Stimulated activated CD4-positive, alpha-beta T cell treated with anti-CD3 and anti-CD28 coated beads, Interleukin-2, amount 100 ng/mL, for 24 hours (primary cell): ENCODE measurements at regions not wholly inside any gene's neighbourhood (a gene's known extent, or its start where the extent isn't known, plus 50 kb on each side); places are given as distances from the start of the nearest gene placed in this dataset.

Experiments
- DNase-seq, 2 donors: peaks; one replicate each; pipeline ENCODE4 v3.0.0-alpha.2; 2020

- no peak for DNase-seq
Measured at GRCh38 chr10:55091691-55092328, 290.8 kb upstream of the PCDH15 start.

GRCh38 chr10:55078121-55078520 is 277.1 kb upstream of the PCDH15 start:
- DNase-seq = no peak

GRCh38 chr10:55065185-55065584 is 264.2 kb upstream of the PCDH15 start:
- DNase-seq = no peak

GRCh38 chr10:55063811-55064210 is 262.8 kb upstream of the PCDH15 start:
- DNase-seq = no peak

GRCh38 chr10:55062349-55062748 is 261.3 kb upstream of the PCDH15 start:
- DNase-seq = no peak

GRCh38 chr10:55058800-55059199 is 257.8 kb upstream of the PCDH15 start:
- no peak for DNase-seq

- DNase-seq = no peak
Measured at GRCh38 chr10:55051515-55051914, 250.5 kb upstream of the PCDH15 start.

GRCh38 chr10:55048830-55049498 is 247.9 kb upstream of the PCDH15 start:
- no peak for DNase-seq

GRCh38 chr10:55043540-55043939 is 242.5 kb upstream of the PCDH15 start:
- no peak for DNase-seq

GRCh38 chr10:55033061-55033460 is 232.0 kb upstream of the PCDH15 start:
- DNase-seq = no peak

- DNase-seq = no peak
Measured at GRCh38 chr10:55024713-55025112, 223.7 kb upstream of the PCDH15 start.

- DNase-seq = no peak
Measured at GRCh38 chr10:55019439-55019838, 218.4 kb upstream of the PCDH15 start.

- no peak for DNase-seq
Measured at GRCh38 chr10:55013318-55013717, 212.3 kb upstream of the PCDH15 start.

GRCh38 chr10:55002420-55002819 is 201.4 kb upstream of the PCDH15 start:
- DNase-seq = no peak

GRCh38 chr10:55001422-55001821 is 200.4 kb upstream of the PCDH15 start:
- DNase-seq = no peak

- no peak for DNase-seq
Measured at GRCh38 chr10:54993148-54993547, 192.1 kb upstream of the PCDH15 start.

GRCh38 chr10:54985732-54986131 is 184.7 kb upstream of the PCDH15 start:
- no peak for DNase-seq

GRCh38 chr10:54983255-54983654 is 182.2 kb upstream of the PCDH15 start:
- no peak for DNase-seq

GRCh38 chr10:54962134-54962900 is 161.3 kb upstream of the PCDH15 start:
- DNase-seq = no peak

GRCh38 chr10:54961040-54961439 is 160.0 kb upstream of the PCDH15 start:
- DNase-seq = no peak

- no peak for DNase-seq
Measured at GRCh38 chr10:54958844-54959243, 157.8 kb upstream of the PCDH15 start.

- DNase-seq = no peak
Measured at GRCh38 chr10:54947605-54948004, 146.6 kb upstream of the PCDH15 start.

- no peak for DNase-seq
Measured at GRCh38 chr10:54940418-54940817, 139.4 kb upstream of the PCDH15 start.

GRCh38 chr10:54914049-54914448 is 113.0 kb upstream of the PCDH15 start:
- DNase-seq = no peak
